CD4-positive, alpha-beta T cell (primary cell): ENCODE measurements at regions not wholly inside any gene's neighbourhood (a gene's known extent, or its start where the extent isn't known, plus 50 kb on each side); places are given as distances from the start of the nearest gene placed in this dataset.
"Not testable (repeated sequence)": the region's sequence is repeated elsewhere in the genome, so short reads cannot be mapped to it uniquely, and the experiment has no call there.

Experiments used
- ATAC-seq: fragments of 200-7000 bp; cut with Tn5 transposase; one replicate; pipeline ENCODE4 v1.10.0; 2022; ENCODE audit warnings: mild to moderate bottlenecking; ENCODE audit not compliant: poor library complexity
- CTCF ChIA-PET: fragments of 350-600 bp; sonication (Branson Sonifier 250); formaldehyde crosslinking; loops from one replicate; lab custom pipeline; 2021; ENCODE audit warnings: antibody characterized with exemption, inconsistent platforms; lab: Charles Lee
- POLR2A ChIA-PET: fragments of 350-600 bp; sonication (Branson Sonifier 250); formaldehyde crosslinking; loops from one replicate; lab custom pipeline; 2021; ENCODE audit warnings: antibody characterized with exemption, inconsistent platforms; lab: Charles Lee
- DNase-seq, 14 experiments: peaks; one replicate each; pipeline ENCODE4 v3.0.0-alpha.2; 2013 to 2020; ENCODE audit warnings: mixed read lengths in 2 of 14
- H3K27ac ChIP-seq, 2 donors: one replicate each; pipeline versions ENCODE4 v1.5.1 to v1.7.0; 2013; ENCODE audit warnings: low read length in 2 of 2, low read depth in 1 of 2, mild to moderate bottlenecking in 1 of 2
- H3K27me3 ChIP-seq, 2 experiments: 1 replicate in 1 of 2; 2 replicates in 1 of 2; pipeline versions ENCODE4 v1.6.1 to v1.7.0; 2013; ENCODE audit warnings: low read length in 2 of 2, control low read depth in 1 of 2, mild to moderate bottlenecking in 1 of 2, moderate library complexity in 1 of 2; ENCODE audit not compliant: insufficient read depth in 2 of 2, control insufficient read depth in 1 of 2
- H3K36me3 ChIP-seq: one replicate; pipeline ENCODE4 v1.6.1; 2013; ENCODE audit warnings: low read length, control low read depth; ENCODE audit not compliant: insufficient read depth
- H3K4me1 ChIP-seq: one replicate; pipeline ENCODE4 v1.6.1; 2013; ENCODE audit warnings: low read length, control low read depth; ENCODE audit not compliant: insufficient read depth
- H3K4me3 ChIP-seq: one replicate; pipeline ENCODE4 v1.5.1; 2013; ENCODE audit warnings: mild to moderate bottlenecking, low read length, moderate library complexity
- H3K9me3 ChIP-seq, 2 experiments: 1 replicate in 1 of 2; 2 replicates in 1 of 2; pipeline versions ENCODE4 v1.6.1 to v1.7.0; 2013; ENCODE audit warnings: low read length in 2 of 2, mild to moderate bottlenecking in 2 of 2, control low read depth in 1 of 2, moderate library complexity in 1 of 2; ENCODE audit not compliant: control insufficient read depth in 1 of 2, insufficient read depth in 1 of 2
- H3K27ac Mint-ChIP-seq: one replicate; pipeline ENCODE4 v1.8.0; 2020; ENCODE audit warnings: mixed read lengths
- H3K27me3 Mint-ChIP-seq: one replicate; pipeline ENCODE4 v1.8.0; 2021; ENCODE audit warnings: mixed read lengths
- H3K36me3 Mint-ChIP-seq: one replicate; pipeline ENCODE4 v1.8.0; 2021; ENCODE audit warnings: low read depth, mixed read lengths
- H3K4me1 Mint-ChIP-seq: one replicate; pipeline ENCODE4 v1.8.0; 2021; ENCODE audit warnings: low read depth, mixed read lengths
- H3K4me3 Mint-ChIP-seq: one replicate; pipeline ENCODE4 v1.8.0; 2020; ENCODE audit warnings: mild to moderate bottlenecking, mixed read lengths
- H3K9me3 Mint-ChIP-seq: one replicate; pipeline ENCODE4 v1.8.0; 2020; ENCODE audit warnings: mixed read lengths
- intact Hi-C, 2 experiments: fragments of 100-400 bp; cut with DNase I in 1 of 2; cut with micrococcal nuclease in 1 of 2; formaldehyde crosslinking; loops; one replicate each; pipeline versions ENCODE4 v1.15.1 to v1.9.0; 2023 to 2025; cut with DNase I, micrococcal nuclease
- TF ChIP-seq, protein P1 (sequence below): fragments of 200-600 bp; IDR thresholded peaks from one replicate; pipeline ENCODE4 v1.8.0; 2022; ENCODE audit warnings: antibody characterized with exemption, mild to moderate bottlenecking

DNA sequence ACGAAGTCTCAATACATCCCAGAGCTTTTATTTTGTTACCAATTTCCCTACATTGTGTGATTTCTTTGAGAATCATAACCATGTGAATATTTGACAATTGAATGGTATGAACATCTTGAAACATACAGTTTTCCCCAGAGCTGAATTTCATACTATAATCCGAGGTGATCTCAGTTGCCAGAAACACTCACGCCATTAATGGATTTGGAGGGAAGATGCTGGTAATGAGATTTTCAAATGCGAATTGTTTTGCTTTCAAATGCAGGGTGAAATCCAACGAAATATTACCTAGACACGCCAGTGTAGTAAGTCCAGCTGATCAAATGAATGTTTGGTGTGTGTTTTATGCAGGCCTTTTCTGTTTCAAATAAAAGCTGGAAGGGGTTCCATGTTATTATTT lies 277.8 kb upstream of the CDH5 start:
- no peaks in the 10 kb centered on the region for H3K9me3 ChIP-seq
- CTCF ChIA-PET = no interaction called here
- H3K36me3 Mint-ChIP-seq = no peaks in the 10 kb centered on the region
- no peak for DNase-seq
- H3K4me1 Mint-ChIP-seq = no peaks in the 10 kb centered on the region
- intact Hi-C loops = no loop called here
- H3K9me3 Mint-ChIP-seq = no peaks in the 10 kb centered on the region
- H3K4me3 Mint-ChIP-seq = no peak overlapping the region
- ATAC-seq = no peak
- no peak overlapping the region for H3K27ac ChIP-seq
- POLR2A ChIA-PET = no interaction called here
- H3K36me3 ChIP-seq = no peaks in the 10 kb centered on the region
- no peaks in the 10 kb centered on the region for H3K4me1 ChIP-seq
- no peaks in the 10 kb centered on the region for H3K27me3 Mint-ChIP-seq
- TF ChIP-seq, protein P1, sequence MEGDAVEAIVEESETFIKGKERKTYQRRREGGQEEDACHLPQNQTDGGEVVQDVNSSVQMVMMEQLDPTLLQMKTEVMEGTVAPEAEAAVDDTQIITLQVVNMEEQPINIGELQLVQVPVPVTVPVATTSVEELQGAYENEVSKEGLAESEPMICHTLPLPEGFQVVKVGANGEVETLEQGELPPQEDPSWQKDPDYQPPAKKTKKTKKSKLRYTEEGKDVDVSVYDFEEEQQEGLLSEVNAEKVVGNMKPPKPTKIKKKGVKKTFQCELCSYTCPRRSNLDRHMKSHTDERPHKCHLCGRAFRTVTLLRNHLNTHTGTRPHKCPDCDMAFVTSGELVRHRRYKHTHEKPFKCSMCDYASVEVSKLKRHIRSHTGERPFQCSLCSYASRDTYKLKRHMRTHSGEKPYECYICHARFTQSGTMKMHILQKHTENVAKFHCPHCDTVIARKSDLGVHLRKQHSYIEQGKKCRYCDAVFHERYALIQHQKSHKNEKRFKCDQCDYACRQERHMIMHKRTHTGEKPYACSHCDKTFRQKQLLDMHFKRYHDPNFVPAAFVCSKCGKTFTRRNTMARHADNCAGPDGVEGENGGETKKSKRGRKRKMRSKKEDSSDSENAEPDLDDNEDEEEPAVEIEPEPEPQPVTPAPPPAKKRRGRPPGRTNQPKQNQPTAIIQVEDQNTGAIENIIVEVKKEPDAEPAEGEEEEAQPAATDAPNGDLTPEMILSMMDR = no peak
- no peaks in the 10 kb centered on the region for H3K27me3 ChIP-seq
- H3K4me3 ChIP-seq = no peak overlapping the region
- H3K27ac Mint-ChIP-seq = no peak overlapping the region

DNA sequence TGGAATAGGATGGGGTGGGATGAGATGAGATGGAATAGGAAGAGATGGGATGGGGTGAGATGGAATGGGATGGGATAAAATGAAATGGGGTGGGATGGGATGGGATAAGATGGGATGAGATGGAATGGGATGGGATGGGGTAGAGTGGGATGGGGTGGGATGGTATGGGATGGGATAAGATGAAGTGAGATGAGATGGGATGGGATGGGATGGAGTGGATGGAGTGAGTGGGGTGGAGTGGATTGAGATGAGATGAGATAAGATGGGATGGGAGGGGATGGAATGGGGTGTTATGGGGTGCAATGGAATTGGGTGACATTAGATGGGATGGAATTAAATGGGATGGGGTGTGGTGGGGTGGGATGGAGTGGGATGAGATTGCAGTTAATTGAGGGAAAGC lies 279.2 kb upstream of the CDH5 start:
- Mint-ChIP-seq H3K4me3 (no peak overlapping the region), H3K36me3 (no peaks in the 10 kb centered on the region), H3K27me3 (no peaks in the 10 kb centered on the region), H3K27ac (no peak overlapping the region), H3K4me1 (no peaks in the 10 kb centered on the region), H3K9me3 (no peaks in the 10 kb centered on the region)
- TF ChIP-seq, protein P1 = no peak
- H3K4me3 ChIP-seq = no peak overlapping the region
- ChIA-PET POLR2A (no interaction called here), CTCF (no interaction called here)
- H3K4me1 ChIP-seq = no peaks in the 10 kb centered on the region
- H3K27me3 ChIP-seq = no peaks in the 10 kb centered on the region
- intact Hi-C loops = no loop called here
- ATAC-seq (no peak), DNase-seq (no peak)
- no peaks in the 10 kb centered on the region for H3K36me3 ChIP-seq
- no peaks in the 10 kb centered on the region for H3K9me3 ChIP-seq
- no peak overlapping the region for H3K27ac ChIP-seq

DNA sequence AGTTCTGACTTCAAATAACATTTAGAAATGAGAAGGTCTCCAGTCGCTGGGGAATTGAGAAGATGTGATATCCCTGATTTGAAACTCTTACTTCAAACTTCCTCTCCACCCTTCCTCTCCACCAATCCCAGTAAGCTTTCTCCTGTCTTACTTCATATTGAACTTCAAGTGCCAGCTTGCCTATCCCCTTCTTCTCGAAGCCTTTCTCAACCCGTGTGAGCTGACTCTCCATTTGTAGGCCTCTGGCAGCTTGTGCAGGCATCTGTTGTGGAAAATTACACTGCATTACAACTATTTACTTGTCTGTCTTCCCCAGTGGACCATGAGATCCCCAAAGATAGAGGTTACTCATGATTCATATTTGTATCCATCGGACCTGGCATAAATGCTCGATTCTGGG lies 280.8 kb upstream of the CDH5 start:
- no peak overlapping the region for H3K4me3 Mint-ChIP-seq
- DNase-seq (no peak), ATAC-seq (no peak)
- TF ChIP-seq, protein P1 = no peak
- Histone ChIP-seq H3K27me3 (no peaks in the 10 kb centered on the region), H3K4me3 (no peak overlapping the region), H3K4me1 (no peaks in the 10 kb centered on the region), H3K36me3 (no peaks in the 10 kb centered on the region), H3K9me3 (no peaks in the 10 kb centered on the region), H3K27ac (no peak overlapping the region)
- POLR2A ChIA-PET = no interaction called here
- H3K27ac Mint-ChIP-seq = no peak overlapping the region
- intact Hi-C loops = no loop called here
- peaks cover 6% of the 10 kb centered on the region for H3K27me3 Mint-ChIP-seq
- H3K36me3 Mint-ChIP-seq = no peaks in the 10 kb centered on the region
- CTCF ChIA-PET = no interaction called here
- no peaks in the 10 kb centered on the region for H3K4me1 Mint-ChIP-seq
- no peaks in the 10 kb centered on the region for H3K9me3 Mint-ChIP-seq

DNA sequence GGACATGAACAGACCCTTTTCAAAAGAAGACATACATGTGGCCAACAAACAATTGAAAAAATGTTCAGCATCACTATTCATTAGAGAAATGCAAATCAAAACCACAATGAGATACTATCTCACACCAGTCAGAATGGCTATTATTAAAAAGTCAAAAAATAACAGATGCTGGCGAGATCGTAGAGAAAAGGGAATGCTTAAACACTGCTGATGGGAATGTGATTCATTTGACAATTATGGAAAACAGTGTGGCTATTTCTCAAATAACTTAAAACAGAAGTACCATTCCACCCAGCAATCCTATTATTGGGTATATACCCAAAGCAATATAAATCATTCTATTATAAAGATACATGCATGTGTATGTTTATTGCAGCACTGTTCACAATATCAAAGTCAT lies 281.8 kb upstream of the CDH5 start:
- H3K36me3 Mint-ChIP-seq, H3K4me1 Mint-ChIP-seq, DNase-seq, H3K9me3 Mint-ChIP-seq, H3K4me3 Mint-ChIP-seq, H3K9me3 ChIP-seq, H3K27ac Mint-ChIP-seq, intact Hi-C loops, H3K27me3 ChIP-seq, H3K4me3 ChIP-seq, POLR2A ChIA-PET, H3K36me3 ChIP-seq, H3K27ac ChIP-seq, CTCF ChIA-PET, H3K4me1 ChIP-seq, ATAC-seq: not testable (repeated sequence)
- peaks cover 11% of the 10 kb centered on the region for H3K27me3 Mint-ChIP-seq
